Stimulated activated CD8-positive, alpha-beta memory T cell treated with anti-CD3 and anti-CD28 coated beads, Interleukin-4, amount 100 ng/mL, for 4 hours (primary cell): ENCODE measurements at regions not wholly inside any gene's neighbourhood (a gene's known extent, or its start where the extent isn't known, plus 50 kb on each side); places are given as distances from the start of the nearest gene placed in this dataset.
"Not testable (repeated sequence)": the region's sequence is repeated elsewhere in the genome, so short reads cannot be mapped to it uniquely, and the experiment has no call there.

Source experiments
- DNase-seq, 2 donors: peaks; one replicate each; pipeline ENCODE4 v3.0.0-alpha.2; 2020; ENCODE audit warnings: low read depth in 2 of 2, low spot score in 1 of 2

DNA sequence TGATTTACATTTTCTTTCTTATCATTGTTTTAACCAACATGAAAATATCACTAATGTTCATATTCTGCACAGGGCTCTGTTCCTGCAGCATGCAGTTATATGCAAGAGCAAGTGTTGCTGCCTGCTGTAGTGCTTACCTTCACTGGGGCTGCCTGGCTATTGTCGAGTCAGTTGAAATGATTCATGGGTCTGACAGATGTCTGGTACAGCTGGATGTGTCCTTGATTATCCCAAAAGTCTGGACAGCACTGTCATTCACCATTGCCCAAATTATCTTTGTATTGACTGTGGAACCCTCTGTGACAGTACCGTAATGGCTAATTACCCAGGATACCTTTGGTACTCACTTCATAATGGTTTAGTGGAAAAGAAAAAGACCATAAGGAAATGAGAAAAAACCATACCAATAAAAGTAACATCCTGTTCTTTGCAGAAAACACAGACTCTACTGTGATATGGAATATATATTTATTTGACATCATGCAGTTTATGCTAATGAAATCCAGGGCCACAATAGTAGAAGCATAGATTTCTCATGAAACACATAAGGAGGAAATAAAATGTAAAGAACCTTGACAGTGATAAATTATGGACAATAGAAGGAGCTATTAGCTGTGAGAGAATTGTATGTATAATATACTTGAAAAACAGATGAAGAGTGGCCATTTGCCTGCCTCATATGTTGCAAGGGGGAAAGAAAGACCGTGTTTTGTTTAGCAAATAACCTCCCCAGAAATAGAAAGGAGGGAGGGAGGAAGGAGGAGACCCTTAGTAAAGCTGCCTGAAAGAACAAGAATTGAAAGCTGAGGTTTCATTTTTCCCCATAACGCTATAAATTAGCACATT is 249.8 kb upstream of the ATP5MC3 start:
- no peak for DNase-seq

DNA sequence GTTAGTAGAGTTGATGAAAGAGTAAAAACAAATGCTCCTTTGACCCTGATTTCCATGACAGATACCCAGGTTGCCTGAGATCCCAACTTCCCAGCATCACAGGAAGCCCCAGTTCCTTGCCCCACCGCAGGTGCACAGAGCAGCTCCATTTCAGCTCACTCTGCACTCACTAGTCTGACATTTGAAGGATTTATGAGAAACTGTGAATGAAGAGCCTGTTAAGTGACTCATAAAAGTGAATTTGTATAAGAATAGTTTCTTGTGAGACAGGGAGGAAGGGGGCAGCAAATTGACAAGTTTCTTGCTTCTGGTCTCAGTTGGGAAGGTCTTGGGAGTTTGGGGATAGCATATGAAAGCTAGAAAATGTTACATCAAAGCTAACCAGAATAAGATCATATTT is 248.7 kb upstream of the ATP5MC3 start:
- DNase-seq = no peak

DNA sequence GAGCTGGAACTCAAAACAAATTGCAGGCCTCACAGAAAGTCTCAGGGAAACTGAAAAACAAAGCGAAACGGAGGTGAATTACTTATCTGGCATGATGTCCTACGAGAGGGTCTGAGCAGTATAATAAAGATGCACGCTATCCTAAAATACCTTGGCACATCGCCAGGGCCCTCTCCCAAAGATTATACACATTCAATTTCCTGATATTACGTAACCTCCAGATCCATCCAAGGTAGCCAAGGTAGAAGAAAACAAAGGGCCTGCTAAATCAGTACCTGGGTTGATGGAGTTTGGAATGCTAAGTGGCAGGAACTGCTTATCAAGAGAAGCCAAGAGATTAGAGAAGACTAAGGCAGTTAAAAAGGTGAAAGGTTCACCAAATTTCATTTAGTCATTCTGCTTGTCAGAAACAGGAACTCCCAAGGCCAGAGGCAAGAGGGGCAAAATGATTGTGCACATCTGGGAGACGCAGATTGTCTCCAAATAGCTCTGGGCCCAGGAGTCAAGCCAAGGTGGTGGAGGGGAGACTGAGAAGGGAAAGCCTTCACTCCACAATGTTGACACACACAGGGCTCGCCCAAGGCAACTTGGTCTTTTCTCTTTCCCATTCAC is 236.8 kb upstream of the ATP5MC3 start:
- DNase-seq = no peak

DNA sequence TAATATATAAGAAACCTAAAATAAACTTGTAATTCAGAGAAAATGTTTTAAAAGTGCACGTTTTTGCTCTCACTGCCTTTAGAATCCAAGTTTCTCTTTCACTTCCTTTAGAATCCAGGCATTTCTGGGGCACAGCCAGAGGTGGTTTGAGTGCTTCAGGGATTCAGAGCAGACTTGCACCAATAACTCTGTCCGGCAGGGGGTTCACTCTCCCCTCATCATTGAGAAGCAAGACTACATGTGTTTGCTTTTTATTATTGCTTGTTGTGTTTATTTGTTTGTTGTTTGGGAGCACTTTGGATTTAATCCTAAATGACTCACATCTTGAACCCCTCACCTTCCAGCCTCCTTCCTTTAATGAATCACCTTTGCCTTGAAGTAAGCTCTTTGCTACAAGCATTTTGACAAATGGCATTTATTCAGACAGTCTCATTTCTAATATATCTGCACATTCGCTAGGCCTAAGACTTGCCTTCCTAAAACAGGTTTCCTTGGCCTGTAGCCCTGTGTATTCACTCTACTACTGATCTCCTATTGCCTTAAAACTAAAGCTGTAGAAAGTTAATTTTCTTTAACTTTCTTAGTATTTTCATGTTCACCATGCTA is 233.5 kb upstream of the ATP5MC3 start:
- no peak for DNase-seq

DNA sequence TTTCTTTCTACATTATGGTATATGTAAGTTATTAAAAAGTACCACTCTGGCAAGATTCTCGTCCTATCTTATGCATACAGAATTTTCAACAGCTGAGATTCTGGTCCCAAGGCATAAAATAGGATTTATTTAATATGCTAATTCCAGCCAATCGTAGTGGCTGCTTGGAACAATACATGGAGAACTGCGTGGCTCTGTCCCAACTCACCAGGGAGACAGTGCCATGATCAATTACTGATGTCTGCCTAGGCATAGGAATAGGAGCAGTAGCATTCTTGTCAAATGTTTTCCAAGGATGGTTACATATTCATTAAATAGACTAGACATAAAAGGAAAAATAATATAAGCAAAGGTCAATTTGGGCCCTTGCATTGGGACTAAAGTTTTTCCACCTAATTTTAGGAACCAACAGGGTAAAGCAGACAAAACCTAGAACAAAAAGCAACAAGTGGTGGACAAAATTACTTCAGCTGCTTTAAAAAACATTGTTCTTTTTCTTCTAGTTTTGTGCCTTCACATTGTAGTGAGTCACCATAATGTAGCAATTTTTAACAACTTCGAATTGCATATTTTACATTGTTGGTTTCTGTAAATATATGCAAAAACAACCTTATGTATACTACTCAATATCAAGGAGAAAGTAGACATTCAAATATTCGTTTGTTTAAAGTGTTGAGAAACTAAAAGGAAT is 232.8 kb upstream of the ATP5MC3 start:
- DNase-seq = no peak

DNA sequence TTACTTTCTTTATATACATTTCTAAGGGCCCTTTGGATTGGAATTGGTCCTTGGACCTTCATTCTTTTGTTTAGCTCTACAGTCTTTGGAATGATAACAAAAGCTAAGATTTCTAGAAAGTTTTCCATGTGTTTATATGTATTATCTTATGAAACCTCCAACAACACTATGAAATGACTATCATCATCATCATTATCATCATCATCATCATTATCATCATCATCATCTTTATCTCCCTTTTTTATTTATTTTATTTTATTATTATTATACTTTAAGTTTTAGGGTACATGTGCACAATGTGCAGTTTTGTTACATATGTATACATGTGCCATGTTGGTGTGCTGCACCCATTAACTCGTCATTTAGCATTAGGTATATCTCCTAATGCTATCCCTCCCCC is 229.4 kb upstream of the ATP5MC3 start:
- DNase-seq = not testable (repeated sequence)

DNA sequence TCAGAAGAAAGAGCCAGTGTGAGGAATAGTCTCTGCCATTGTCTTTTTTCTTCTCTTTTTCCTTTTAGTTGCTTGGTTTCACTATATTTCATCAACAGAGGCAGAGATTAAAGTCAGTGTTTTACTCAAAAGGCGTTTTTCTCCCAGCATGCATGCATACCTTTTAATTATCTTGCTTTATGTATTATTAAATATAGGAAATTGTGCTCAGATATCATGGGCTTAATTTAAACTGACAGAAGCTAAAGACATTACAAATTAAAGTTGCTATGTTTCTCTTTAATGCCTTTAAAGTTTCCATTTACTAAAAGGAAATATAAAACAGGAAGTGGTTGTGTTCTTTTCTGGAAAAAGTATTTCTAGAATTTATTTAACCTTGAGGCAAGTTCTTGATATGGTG is 223.3 kb upstream of the ATP5MC3 start:
- DNase-seq = no peak

DNA sequence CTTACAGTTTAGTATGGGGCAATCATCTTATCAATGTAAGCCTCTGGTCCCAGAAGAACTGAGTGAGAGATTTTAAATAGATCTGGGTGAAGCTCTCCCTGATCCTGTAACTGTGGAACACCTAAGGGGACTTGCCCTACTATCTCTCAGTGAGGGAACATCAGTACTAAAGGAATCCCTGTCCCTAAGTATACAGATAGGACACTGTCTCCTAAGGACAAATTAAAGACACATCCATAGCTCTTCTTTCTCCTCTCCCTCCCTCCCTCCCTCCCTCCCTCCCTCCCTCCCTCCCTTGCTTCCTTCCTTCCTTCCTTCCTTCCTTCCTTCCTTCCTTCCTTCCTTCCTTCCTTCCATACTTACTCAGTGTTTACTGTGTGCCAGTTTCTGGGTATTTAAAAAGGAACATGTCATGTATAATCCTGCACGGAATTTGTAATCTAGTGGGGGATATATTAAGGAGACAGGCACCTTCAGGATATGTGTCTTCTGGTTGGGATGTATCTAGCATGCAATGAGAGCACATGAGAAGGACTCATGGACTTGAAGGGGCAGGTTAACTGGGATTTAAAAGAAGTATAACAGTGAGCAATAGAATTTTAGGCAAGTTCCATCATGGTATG is 222.2 kb upstream of the ATP5MC3 start:
- no peak for DNase-seq

DNA sequence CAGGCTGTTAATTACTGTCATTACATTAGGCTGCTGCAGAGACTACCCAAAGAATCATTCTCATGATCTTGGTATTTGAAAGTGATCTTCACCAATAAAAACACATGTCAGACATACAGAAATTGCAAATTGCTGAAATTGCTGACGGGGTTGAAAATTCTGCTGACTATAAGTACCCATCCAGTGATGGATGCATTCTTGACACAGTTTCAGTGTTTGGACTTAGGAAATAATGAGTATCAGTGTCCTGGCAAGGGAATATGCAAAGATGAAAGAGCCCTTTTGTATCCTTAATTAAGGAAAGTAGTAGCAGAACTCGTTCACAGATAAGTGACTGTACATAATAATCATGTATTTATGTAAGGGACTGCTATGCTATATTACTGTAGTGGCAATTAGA is 221.1 kb upstream of the ATP5MC3 start:
- no peak for DNase-seq

DNA sequence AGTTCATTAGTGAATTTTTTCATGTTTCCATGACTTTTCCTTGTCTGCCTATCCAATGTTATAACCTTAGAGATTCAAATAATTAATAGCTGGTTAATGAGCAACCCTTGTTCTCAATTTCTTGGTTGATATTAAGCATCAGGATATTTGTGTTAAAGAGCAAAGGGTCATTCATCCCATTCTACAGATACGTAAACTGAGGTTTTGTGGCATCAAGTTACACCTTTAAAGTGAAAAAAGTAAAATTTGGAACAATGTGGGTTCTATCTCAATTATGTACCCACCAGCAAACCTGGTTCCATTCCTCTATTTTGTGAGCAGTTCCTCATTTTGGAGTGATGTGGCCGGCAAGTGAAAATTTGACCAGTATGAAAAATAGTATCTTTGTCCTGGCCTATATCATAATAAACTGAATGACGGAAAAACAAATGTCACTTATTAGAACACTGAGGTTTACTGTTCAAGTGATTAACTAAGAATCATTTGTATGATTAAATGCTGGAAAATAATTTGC is 220.5 kb upstream of the ATP5MC3 start:
- DNase-seq = no peak

DNA sequence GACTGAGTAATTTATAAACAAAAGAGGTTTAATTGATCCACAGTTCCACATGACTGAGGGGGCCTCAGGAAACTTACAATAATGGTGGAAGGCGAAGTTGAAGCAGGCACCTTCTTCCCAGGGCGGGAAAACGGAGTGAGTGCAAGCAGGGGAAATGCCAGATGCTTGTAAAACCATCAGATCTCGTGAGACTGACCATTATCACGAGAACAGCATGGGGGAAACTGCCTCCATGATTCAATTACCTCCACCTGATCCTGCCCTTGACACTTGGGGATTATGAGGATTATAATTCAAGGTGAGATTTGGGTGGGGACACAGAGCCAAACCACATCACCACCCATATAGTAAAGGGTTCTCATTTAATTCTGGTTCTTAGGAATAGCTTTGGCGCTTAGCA is 219.5 kb upstream of the ATP5MC3 start:
- no peak for DNase-seq

DNA sequence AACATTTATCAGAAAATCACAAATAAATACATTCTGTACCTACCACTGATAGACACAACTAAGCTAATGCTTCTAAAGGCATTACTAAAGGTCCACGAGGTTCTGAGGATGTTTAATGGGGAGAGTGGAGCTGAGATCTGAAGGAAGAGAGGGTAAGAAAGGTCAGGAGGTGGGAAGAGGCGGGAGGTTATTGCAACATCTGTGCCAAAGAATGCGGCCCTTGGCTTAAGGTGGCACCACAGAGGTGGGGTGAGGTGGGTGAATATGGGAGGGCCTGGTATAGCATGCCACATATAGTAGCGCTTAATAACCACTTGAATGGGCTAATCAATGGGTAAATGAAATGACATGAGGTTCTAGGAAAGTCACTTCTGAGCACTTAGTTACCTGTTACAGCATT is 217.8 kb upstream of the ATP5MC3 start:
- DNase-seq = no peak

DNA sequence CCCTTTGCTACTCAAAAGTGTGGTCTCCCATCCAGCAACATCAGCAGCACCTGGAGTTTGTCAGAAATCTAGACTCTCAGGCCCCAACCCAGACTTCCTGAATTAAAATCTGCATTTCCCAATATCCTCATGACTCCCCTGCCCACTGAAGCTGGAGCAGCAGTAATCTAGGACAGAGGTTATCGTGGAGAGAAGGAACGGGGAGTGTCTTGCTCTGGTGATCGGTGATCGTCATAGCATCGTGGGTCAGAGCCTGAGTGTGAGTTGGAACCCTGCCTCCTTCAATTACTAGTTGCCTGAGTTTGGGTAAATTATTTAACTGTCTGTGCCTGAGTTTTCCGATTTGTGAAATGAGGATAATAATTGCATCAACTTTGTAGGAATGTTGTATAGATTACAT is 217.3 kb upstream of the ATP5MC3 start:
- no peak for DNase-seq

DNA sequence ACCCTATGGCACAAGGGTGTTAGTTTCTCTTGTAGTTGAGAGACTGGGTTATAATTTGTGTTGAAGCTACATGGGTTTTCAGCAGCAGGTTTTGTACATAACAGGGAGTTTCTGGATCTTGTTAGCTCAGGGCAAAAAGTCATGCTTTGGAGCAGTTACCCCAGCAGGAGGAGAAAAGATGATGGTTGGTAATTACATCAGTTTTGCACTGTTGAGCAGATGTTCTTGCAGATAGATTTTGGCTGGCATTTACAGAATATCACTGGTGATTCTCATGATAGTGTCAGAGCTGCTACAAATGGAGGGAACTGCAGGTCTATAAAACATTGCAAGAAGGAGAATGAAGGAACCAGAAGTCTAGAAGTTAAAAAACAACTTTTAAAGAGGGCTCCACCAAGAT is 215.2 kb upstream of the ATP5MC3 start:
- DNase-seq = no peak

DNA sequence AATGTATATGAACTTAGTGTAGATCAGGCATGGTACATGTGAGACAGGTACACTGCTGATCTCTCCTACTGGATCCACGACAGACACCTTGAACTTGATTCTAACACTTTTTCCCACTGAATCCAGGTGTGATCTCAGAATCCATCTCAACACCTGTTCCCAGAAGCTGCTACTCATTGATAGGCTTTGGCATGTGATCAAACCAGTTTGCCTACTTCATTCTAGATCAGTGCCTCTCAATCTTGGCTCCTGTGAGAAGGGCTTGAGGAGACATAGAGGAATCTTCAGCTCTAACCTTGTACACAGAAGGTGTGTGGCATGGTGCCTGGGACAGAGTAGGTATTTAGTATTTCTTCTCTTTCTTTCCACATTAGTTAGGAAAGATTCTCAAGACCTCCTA is 212.3 kb upstream of the ATP5MC3 start:
- no peak for DNase-seq

DNA sequence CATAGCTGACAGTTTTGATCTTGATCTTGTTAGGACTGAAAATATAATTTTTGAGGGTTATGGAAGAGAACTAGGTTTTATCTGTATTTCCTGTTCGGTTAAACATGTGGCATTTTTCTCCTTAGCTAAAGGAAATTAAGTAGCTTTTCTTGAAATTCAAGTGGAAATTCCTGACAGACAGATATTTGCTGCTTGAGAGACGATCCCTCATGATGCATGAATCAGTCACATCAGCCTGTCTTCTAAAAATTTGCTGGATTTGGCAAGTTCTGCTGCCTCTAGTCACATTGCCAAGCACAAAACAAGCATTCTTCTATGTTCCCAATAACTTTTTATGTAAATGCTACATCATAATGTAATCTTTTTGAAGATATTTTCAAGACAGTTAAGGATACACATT is 201.8 kb upstream of the ATP5MC3 start:
- DNase-seq = no peak

DNA sequence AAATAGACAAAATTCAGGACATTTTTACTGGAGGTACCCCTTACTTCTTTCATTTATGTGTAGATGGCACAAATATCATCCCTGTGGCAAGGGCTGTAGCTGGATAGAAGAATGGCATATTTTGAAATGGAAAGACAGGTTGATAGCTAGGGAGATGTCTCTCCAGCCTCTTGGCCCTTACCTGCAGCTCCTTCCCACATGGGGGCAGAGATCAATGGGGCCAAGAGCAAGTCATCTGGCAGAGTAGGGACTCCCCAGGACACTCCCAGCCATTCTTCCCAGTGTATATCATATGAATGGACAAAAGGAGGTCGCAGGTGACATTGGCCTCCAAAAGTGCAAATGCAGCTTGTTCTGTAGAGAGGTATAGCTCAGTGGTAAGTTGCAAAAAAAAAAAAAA is 192.2 kb upstream of the ATP5MC3 start:
- no peak for DNase-seq

DNA sequence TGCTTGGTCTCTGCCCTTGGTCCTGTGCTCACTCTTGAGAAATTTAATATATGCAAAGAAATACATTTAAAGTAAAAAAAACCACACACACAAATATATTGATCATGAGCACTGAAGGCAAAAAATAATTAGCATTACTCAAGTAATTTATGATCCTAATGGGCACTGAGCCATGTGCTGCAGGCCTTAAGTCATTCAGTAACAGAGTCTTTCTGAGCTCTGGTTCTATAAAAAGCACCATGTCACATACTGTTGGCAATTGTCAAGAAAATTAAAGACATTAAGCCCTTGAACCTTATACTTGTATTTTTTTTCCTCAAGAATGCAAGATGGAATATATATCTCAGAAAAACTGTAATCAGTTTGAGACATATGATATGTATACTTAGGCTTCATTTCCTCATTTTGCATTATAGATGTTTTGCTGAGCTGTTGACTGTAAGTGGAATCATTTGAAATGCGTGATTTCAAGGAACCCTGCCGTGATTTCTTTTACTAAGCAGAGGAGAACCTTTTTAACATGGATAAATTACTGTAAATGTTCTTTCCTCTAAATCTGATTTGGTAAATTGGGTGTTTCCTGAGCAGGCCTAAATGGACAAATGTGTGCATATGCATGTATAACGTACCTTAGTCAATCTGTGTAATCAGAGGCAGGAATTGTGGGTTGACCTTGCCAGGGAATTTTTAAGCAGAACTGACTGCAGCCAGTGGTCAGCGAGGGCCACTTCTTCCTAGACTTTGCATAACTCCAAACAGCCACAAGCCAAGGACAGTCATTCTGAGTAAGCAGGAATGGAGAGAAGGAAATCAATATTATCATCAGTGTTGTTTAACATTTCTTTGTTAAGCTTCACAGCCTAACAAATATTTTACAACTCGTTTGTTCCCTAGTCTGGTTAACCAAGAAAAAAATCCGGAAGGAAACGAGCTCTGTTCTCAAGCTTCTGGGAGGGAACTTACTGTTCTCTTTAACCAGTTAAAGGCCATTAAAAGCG is 191.5 kb upstream of the ATP5MC3 start:
- no peak for DNase-seq

DNA sequence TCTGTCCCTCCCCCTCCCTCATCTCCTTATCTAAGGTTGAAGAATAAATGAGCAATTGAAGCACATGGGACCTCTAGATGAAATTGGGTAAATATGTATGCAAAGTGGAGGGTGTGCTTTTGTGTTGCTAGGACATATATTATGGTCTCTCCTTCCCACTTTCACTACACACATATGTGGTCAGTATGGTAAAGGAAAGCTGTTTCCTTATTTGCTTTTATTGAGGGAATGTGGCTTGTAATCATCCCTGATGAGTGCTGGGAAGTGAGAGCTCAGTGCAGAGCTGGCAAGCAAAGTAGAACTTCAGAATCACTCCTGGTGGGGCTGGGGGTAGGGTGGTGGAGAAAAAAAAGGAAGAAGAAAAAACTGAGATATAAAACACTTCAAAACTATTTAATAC is 189.9 kb upstream of the ATP5MC3 start:
- DNase-seq = no peak

DNA sequence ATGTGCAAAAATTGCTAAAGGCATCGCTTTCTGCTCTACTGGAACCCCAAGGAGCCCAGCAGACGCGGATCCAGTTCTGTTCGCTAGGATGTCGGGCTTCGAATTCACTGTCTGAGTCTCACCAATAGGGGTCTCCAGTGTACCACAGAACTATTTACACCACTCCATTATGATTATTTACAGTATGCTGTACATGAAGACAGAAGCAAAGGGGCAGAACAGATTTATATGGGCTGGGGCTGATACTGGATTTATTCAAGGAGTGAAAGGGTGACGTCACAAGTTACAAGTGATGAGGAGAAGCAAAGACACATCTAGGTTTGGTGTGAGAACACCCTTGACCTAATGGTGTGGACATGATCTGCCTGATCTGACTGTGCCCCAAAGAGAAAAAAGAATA is 185.3 kb upstream of the ATP5MC3 start:
- no peak for DNase-seq
